ENCODE measurements at regions not wholly inside any gene's neighbourhood (a gene's known extent, or its start where the extent isn't known, plus 50 kb on each side); places are given as distances from the start of the nearest gene placed in this dataset.

DNA sequence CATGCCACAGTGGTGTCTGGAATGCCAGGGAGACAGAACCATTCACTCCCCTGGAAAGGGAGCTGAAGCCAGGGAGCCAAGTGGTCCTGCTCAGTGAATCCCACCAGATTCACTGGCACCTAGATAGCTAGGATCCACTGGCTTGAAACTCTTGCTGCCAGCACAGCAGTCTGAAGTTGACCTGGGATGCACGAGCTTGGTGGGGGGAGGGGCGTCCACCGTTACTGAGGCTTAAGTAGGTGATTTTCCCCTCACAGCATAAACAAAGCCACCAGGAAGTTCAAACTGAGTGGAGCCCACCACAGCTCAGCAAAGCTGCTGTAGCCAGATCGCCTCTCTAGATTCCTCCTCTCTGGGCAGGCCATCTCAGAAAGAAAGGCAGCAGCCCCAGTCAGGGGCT lies 413.3 kb downstream of the PRDM5 start:
- no peak for TF ChIP-seq CTCF (IDR thresholded peaks at IDR 0.05; ENCODE audit: low read depth, low read length)
- DNase-seq (ENCODE audit: extremely low read depth, low read depth), result no peak

DNA sequence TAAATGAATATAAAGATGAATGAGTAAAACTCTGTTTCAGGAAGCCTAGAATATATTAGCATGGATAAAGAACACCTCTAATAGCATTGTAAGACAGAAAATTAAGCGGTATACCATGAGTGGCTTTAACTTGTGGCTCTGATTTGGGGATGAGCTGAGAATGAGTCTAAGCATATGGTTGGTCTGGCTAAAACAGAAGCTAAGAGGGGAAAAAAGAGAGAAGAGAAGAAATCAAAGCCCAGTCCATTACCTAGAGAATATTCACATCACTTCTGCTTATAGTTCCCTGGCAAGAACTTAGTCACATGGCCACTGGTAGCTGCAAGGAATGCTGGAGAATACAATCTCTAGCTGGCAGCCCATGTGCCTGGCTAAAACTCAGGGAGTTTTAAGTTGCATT lies 414.5 kb downstream of the PRDM5 start:
- TF ChIP-seq CTCF (IDR thresholded peaks at IDR 0.05; ENCODE audit: low read depth, low read length), result no peak
- no peak for DNase-seq (ENCODE audit: extremely low read depth, low read depth)

DNA sequence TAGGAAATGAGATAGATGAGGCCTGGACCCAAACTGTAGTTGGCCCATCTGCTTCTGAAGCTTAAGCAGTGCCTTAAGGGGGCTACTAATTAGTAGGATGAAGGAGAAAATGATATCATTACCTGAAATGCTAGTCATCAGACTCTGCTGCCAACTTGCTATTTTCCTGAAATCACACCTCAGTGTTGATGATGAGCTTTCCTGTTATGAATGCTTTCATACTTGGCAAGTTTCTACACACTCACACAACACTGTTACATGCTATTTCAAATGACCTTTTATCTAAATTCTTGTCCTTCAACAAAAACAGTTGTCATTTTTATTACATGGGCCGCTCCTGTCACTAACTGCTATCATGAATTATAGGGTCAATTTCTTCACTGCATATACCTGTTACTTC lies 416.0 kb downstream of the PRDM5 start:
- no peak for DNase-seq (ENCODE audit: extremely low read depth, low read depth)
- no peak for TF ChIP-seq CTCF (IDR thresholded peaks at IDR 0.05; ENCODE audit: low read depth, low read length)

DNA sequence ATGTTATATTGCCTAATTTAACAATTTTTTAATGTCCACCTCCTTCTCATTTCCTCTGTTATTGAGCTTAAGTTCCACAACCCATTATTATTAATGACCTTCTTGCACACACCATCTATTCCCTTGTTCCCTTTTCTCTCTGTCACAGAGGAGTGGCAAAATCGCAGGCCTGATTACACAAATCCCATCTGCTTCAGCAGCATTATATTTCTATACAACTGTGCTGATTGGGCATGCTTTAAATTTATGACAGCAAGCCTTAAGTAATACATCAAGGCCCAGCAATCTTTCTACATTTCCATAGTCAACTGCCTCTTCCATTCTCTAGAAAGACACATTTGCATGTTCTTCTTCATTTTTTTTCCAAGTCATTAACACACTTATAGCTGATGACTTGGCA lies 423.8 kb downstream of the PRDM5 start:
- DNase-seq (ENCODE audit: extremely low read depth, low read depth), result no peak
- TF ChIP-seq CTCF (IDR thresholded peaks at IDR 0.05; ENCODE audit: low read depth, low read length), result no peak

DNA sequence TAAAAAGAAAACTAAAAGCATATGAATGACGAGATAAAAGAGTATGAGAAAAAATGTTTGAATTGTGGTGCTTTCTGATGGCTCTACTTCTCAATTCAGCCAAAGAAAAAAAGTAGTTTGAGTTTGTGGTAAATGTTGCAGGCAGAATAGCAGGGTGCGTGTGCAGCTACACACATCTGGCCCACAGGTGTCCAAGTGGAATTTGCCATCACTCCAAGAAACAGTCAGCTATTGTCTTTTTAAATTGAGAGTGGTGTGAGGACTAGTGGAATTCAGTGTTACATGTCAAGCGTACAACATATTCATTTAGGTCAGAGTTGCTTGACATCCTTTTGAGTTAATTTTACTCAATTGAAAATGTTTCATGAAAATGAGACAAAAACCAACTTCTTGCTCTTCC lies 424.8 kb upstream of the MAD2L1 start:
- no peak for DNase-seq (ENCODE audit: extremely low read depth, low read depth)
- no peak for TF ChIP-seq CTCF (IDR thresholded peaks at IDR 0.05; ENCODE audit: low read depth, low read length)

DNA sequence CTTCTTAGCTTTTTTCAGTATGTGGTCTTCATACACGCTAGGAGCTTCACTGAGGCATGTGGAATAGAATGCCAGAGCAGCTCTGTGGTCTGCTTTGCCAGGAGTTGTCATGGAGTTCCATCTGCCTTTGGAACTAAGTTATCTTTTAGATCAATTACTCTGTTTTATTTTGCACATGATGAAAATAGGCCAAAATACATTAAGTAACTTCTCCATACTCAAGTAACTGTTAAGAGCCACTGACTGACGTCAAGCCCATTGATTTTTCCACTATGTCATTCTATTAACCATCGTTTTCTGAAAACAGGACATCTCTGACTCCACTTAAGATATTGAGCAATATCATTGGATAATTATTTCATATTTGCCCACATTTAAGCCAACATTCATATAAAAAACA lies 415.1 kb upstream of the MAD2L1 start:
- no peak for DNase-seq (ENCODE audit: extremely low read depth, low read depth)
- TF ChIP-seq CTCF (IDR thresholded peaks at IDR 0.05; ENCODE audit: low read depth, low read length), result no peak

DNA sequence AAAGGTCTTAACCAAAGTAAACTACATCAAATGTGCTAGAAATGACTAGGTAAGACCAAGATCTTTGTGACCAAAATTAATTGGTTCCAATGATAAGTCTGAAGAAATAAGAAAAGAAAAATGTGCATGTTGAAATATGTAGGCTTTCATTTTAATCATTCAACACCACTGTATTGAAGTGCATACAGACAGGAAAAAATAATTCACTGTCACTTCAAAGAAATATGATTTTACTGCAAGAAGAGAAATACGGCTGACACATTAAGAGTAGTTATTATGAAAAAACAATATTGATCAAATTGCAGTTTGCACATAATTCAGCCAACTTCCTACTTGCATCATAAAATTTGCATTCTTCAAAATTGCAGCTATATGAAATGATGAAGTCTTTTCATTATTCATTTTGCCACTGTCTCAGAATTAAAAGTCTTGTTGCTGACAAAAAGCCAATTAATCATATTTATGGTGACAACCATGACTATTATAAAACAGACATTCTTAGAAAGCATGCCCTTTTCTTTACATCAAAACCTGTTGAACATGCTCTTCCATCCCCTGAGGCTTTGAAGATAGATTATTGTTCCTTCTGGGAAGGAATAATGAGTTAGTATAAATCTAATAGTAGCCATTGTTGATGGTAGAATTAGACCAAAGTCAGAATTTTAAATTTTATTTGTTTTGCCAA lies 405.9 kb upstream of the MAD2L1 start:
- DNase-seq (ENCODE audit: extremely low read depth, low read depth), result no peak

More for the DNA sequence above, 405.9 kb upstream of the MAD2L1 start:
- TF ChIP-seq CTCF (IDR thresholded peaks at IDR 0.05; ENCODE audit: low read depth, low read length), result no peak

Data from AG09319 (cell line).